ES-I3 (cell line): ENCODE measurements at regions not wholly inside any gene's neighbourhood (a gene's known extent, or its start where the extent isn't known, plus 50 kb on each side); places are given as distances from the start of the nearest gene placed in this dataset.

Source experiments
- H3K36me3 ChIP-seq: 2 replicates; pipeline ENCODE4 v1.6.1; 2013; ENCODE audit warnings: mild to moderate bottlenecking, low read length, control low read depth, moderate library complexity; ENCODE audit not compliant: insufficient read depth
- H3K4me1 ChIP-seq: 2 replicates; pipeline ENCODE4 v1.6.1; 2013; ENCODE audit warnings: mild to moderate bottlenecking, control low read depth, low read length; ENCODE audit not compliant: insufficient read depth
- H3K9ac ChIP-seq: 2 replicates; pipeline ENCODE4 v1.6.1; 2013; ENCODE audit warnings: low read depth, mild to moderate bottlenecking, low read length, moderate library complexity
- H3K9me3 ChIP-seq: 2 replicates; pipeline ENCODE4 v1.6.1; 2013; ENCODE audit warnings: mild to moderate bottlenecking, low read length, moderate library complexity; ENCODE audit not compliant: control insufficient read depth, insufficient read depth

- no peaks in the 10 kb centered on the region for H3K36me3 ChIP-seq
- no peaks in the 10 kb centered on the region for H3K9me3 ChIP-seq
- H3K9ac ChIP-seq = no peak overlapping the region
- H3K4me1 ChIP-seq = peaks cover 5% of the 10 kb centered on the region
These were observed 58.5 kb downstream of the DLL1 start for GRCh38 chr6:170232186-170233002.

- Histone ChIP-seq H3K4me1 (peaks cover 5% of the 10 kb centered on the region), H3K9ac (no peak overlapping the region), H3K36me3 (no peaks in the 10 kb centered on the region), H3K9me3 (no peaks in the 10 kb centered on the region)
These were observed 59.3 kb downstream of the DLL1 start for GRCh38 chr6:170231293-170232185.

GRCh38 chr6:170230520-170231292 is 60.2 kb downstream of the DLL1 start:
- no peak overlapping the region for H3K9ac ChIP-seq
- H3K4me1 ChIP-seq = peaks cover 5% of the 10 kb centered on the region
- no peaks in the 10 kb centered on the region; the same call in 1 of the 2 replicates for H3K36me3 ChIP-seq
- no peaks in the 10 kb centered on the region for H3K9me3 ChIP-seq

GRCh38 chr6:170229851-170230519 is 60.9 kb downstream of the DLL1 start:
- H3K36me3 ChIP-seq = no peaks in the 10 kb centered on the region; the same call in 1 of the 2 replicates
- H3K4me1 ChIP-seq = peaks cover 9% of the 10 kb centered on the region
- no peaks in the 10 kb centered on the region for H3K9me3 ChIP-seq
- H3K9ac ChIP-seq = no peak overlapping the region

GRCh38 chr6:170229396-170229795 is 61.5 kb downstream of the DLL1 start:
- Histone ChIP-seq H3K36me3 (no peaks in the 10 kb centered on the region; the same call in 1 of the 2 replicates), H3K9ac (no peak overlapping the region), H3K9me3 (no peaks in the 10 kb centered on the region), H3K4me1 (peaks cover 15% of the 10 kb centered on the region)

- H3K9me3 ChIP-seq = no peaks in the 10 kb centered on the region
- peaks cover 18% of the 10 kb centered on the region; the same call in 1 of the 2 replicates for H3K4me1 ChIP-seq
- no peaks in the 10 kb centered on the region; the same call in 1 of the 2 replicates for H3K36me3 ChIP-seq
- no peak overlapping the region for H3K9ac ChIP-seq
These were observed 62.0 kb downstream of the DLL1 start for GRCh38 chr6:170228946-170229310.

GRCh38 chr6:170227996-170228945 is 62.6 kb downstream of the DLL1 start:
- Histone ChIP-seq H3K9me3 (no peaks in the 10 kb centered on the region), H3K36me3 (no peaks in the 10 kb centered on the region; the same call in 1 of the 2 replicates), H3K9ac (no peak overlapping the region), H3K4me1 (peaks cover 18% of the 10 kb centered on the region; the same call in 1 of the 2 replicates)

GRCh38 chr6:170227521-170227983 is 63.3 kb downstream of the DLL1 start:
- Histone ChIP-seq H3K9me3 (no peaks in the 10 kb centered on the region), H3K36me3 (no peaks in the 10 kb centered on the region; the same call in 1 of the 2 replicates), H3K4me1 (peaks cover 18% of the 10 kb centered on the region; the same call in 1 of the 2 replicates), H3K9ac (no peak overlapping the region)

GRCh38 chr6:170226647-170227046 is 64.2 kb downstream of the DLL1 start:
- Histone ChIP-seq H3K36me3 (no peaks in the 10 kb centered on the region; the same call in 1 of the 2 replicates), H3K9me3 (no peaks in the 10 kb centered on the region), H3K4me1 (peaks cover 14% of the 10 kb centered on the region; the same call in 1 of the 2 replicates), H3K9ac (no peak overlapping the region)

GRCh38 chr6:170225852-170226417 is 64.9 kb downstream of the DLL1 start:
- Histone ChIP-seq H3K9me3 (no peaks in the 10 kb centered on the region), H3K9ac (no peak overlapping the region), H3K36me3 (no peaks in the 10 kb centered on the region; the same call in 1 of the 2 replicates), H3K4me1 (peaks cover 13% of the 10 kb centered on the region; the same call in 1 of the 2 replicates)

- Histone ChIP-seq H3K36me3 (no peaks in the 10 kb centered on the region; the same call in 1 of the 2 replicates), H3K9me3 (no peaks in the 10 kb centered on the region), H3K4me1 (peaks cover 13% of the 10 kb centered on the region; the same call in 1 of the 2 replicates), H3K9ac (no peak overlapping the region)
These were observed 65.9 kb downstream of the DLL1 start for GRCh38 chr6:170224694-170225660.
